DND-41 (cell line): ENCODE measurements at regions not wholly inside any gene's neighbourhood (a gene's known extent, or its start where the extent isn't known, plus 50 kb on each side); places are given as distances from the start of the nearest gene placed in this dataset.

Experiments used
- ATAC-seq: fragments of 200-7000 bp; cut with Tn5 transposase; 3 replicates; pipeline ENCODE4 v1.9.1; 2021; ENCODE audit warnings: low read depth; ENCODE audit not compliant: insufficient read depth
- DNase-seq: peaks from one replicate; pipeline ENCODE4 v3.0.0-alpha.2; 2020
- H2AFZ ChIP-seq: 2 replicates; pipeline ENCODE4 v1.6.0; 2012; ENCODE audit warnings: low read depth, low read length
- H3K27ac ChIP-seq: 2 replicates; pipeline ENCODE4 v1.5.1; 2012; ENCODE audit warnings: low read length, inconsistent platforms
- H3K27me3 ChIP-seq: fragments of 200-600 bp; sonication (generic); 2 replicates; pipeline ENCODE4 v1.6.0; 2012; ENCODE audit warnings: low read length, mild to moderate bottlenecking, inconsistent platforms; ENCODE audit not compliant: insufficient read depth, poor library complexity
- H3K36me3 ChIP-seq: 2 replicates; pipeline ENCODE4 v1.5.1; 2012; ENCODE audit warnings: low read length, inconsistent platforms; ENCODE audit not compliant: insufficient read depth
- H3K4me1 ChIP-seq: 2 replicates; pipeline ENCODE4 v1.5.1; 2012; ENCODE audit warnings: mild to moderate bottlenecking, low read length; ENCODE audit not compliant: insufficient read depth
- H3K4me2 ChIP-seq: 2 replicates; pipeline ENCODE4 v1.6.0; 2012; ENCODE audit warnings: mild to moderate bottlenecking, moderate library complexity, low read length, inconsistent platforms; ENCODE audit not compliant: insufficient read depth
- H3K4me3 ChIP-seq, 2 experiments: fragments of 200-600 bp in 1 of 2; shearing (Covaris generic) in 1 of 2; 2 replicates each; pipeline ENCODE4 v1.5.1; 2012 to 2016; ENCODE audit warnings: inconsistent platforms in 2 of 2, low read length in 2 of 2, mild to moderate bottlenecking in 2 of 2, low read depth in 1 of 2, moderate library complexity in 1 of 2
- H3K79me2 ChIP-seq: 2 replicates; pipeline ENCODE4 v1.6.0; 2012; ENCODE audit warnings: low read length, inconsistent platforms; ENCODE audit not compliant: insufficient read depth
- H3K9ac ChIP-seq: 2 replicates; pipeline ENCODE4 v1.6.0; 2012; ENCODE audit warnings: low read depth, mild to moderate bottlenecking, inconsistent platforms, low read length, moderate library complexity
- H3K9me3 ChIP-seq: 2 replicates; pipeline ENCODE4 v1.5.1; 2012; ENCODE audit warnings: low read length, moderate library complexity, mild to moderate bottlenecking, inconsistent platforms; ENCODE audit not compliant: insufficient read depth, severe bottlenecking
- H4K20me1 ChIP-seq: 2 replicates; pipeline ENCODE4 v1.6.0; 2012; ENCODE audit warnings: low read length; ENCODE audit not compliant: insufficient read depth
- EZH2 ChIP-seq: IDR thresholded peaks from 3 replicates; pipeline ENCODE4 v1.6.1; 2012; ENCODE audit warnings: borderline replicate concordance, low read depth, mild to moderate bottlenecking, moderate library complexity, low read length, inconsistent platforms; ENCODE audit not compliant: severe bottlenecking
- TF ChIP-seq, protein P1 (sequence below): IDR thresholded peaks from 2 replicates; pipeline ENCODE4 v1.5.1; 2012; ENCODE audit warnings: borderline replicate concordance, low read length, moderate library complexity, mild to moderate bottlenecking; ENCODE audit not compliant: poor library complexity, severe bottlenecking; ENCODE audit errors: extremely low read depth

DNA sequence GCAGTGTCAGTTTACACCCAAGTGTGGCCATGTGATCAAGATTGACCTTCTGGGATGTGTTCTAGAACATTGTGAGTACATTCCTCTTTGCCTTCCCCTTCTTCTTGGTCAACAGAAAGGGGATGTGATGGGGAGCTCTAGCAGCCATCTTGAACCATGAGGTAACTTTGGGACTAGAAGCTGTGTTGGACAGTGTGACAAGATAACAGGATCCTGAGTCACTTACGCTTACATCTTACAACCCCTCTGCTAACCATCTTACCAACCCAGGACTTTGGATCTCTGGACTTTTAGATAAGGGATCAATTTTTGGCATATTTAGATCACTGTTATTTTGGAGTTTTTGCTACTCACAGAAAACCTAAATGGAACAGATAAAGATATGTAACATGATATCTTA is 625.6 kb downstream of the BCOR start:
- no peak for ATAC-seq
- no peak overlapping the region for H2AFZ ChIP-seq
- H3K9me3 ChIP-seq = no peaks in the 10 kb centered on the region
- H3K4me2 ChIP-seq = no peak overlapping the region
- no peaks in the 10 kb centered on the region for H3K27me3 ChIP-seq
- no peak for TF ChIP-seq EZH2
- no peaks in the 10 kb centered on the region for H3K79me2 ChIP-seq
- no peak for DNase-seq
- no peak overlapping the region for H3K27ac ChIP-seq
- no peak overlapping the region for H3K4me3 ChIP-seq
- H3K9ac ChIP-seq = no peak overlapping the region
- H3K36me3 ChIP-seq = no peaks in the 10 kb centered on the region
- H4K20me1 ChIP-seq = no peaks in the 10 kb centered on the region
- no peaks in the 10 kb centered on the region for H3K4me1 ChIP-seq

DNA sequence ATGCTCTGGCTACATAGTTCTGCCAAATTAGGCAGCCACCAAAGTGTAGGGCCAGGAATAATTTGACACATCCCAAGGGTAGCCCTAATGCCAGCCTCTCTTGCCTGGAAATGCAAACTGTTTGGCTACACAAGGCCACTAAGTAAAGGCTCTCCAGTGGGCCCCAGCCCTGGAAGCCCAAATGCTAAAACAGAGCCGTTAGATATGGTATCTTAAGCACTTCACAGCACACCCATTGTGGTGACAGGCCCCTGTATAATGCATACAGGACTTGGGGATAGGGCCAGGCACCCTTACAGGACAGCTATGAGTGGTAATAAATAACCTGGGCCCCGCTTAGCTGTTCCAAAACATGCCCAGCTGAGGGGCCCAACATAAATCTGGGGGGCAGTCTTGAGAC is 623.9 kb downstream of the BCOR start:
- Histone ChIP-seq H4K20me1 (no peaks in the 10 kb centered on the region), H2AFZ (no peak overlapping the region), H3K4me1 (no peaks in the 10 kb centered on the region), H3K4me3 (no peak overlapping the region), H3K27ac (no peak overlapping the region), H3K4me2 (no peak overlapping the region), H3K9me3 (no peaks in the 10 kb centered on the region), H3K9ac (no peak overlapping the region), H3K27me3 (no peaks in the 10 kb centered on the region), H3K36me3 (no peaks in the 10 kb centered on the region), H3K79me2 (no peaks in the 10 kb centered on the region)
- ATAC-seq (no peak), DNase-seq (no peak)
- TF ChIP-seq EZH2 = no peak
- TF ChIP-seq, protein P1, sequence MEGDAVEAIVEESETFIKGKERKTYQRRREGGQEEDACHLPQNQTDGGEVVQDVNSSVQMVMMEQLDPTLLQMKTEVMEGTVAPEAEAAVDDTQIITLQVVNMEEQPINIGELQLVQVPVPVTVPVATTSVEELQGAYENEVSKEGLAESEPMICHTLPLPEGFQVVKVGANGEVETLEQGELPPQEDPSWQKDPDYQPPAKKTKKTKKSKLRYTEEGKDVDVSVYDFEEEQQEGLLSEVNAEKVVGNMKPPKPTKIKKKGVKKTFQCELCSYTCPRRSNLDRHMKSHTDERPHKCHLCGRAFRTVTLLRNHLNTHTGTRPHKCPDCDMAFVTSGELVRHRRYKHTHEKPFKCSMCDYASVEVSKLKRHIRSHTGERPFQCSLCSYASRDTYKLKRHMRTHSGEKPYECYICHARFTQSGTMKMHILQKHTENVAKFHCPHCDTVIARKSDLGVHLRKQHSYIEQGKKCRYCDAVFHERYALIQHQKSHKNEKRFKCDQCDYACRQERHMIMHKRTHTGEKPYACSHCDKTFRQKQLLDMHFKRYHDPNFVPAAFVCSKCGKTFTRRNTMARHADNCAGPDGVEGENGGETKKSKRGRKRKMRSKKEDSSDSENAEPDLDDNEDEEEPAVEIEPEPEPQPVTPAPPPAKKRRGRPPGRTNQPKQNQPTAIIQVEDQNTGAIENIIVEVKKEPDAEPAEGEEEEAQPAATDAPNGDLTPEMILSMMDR = no peak

DNA sequence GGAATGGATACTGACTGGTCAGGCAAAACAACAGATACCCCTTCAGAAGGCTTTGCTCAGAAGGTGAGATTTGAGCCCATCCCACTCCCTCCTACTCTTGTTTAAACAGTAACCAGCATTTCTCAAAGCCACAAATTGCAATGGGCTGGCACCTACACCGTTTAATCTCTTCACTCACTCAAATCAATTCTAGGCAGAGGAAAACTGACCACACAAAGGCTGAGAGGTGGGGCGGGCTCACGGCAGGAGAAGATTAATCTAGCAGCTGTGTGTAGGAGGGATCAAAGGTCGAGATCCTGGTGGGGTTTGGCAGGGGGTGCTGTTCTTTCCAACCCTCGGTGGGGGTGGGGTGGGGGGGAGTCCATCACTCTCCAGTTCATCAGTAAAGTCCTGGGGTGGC is 622.4 kb downstream of the BCOR start:
- Histone ChIP-seq H3K79me2 (no peaks in the 10 kb centered on the region), H3K27ac (no peak overlapping the region), H3K9ac (no peak overlapping the region), H3K9me3 (no peaks in the 10 kb centered on the region), H4K20me1 (no peaks in the 10 kb centered on the region), H3K27me3 (no peaks in the 10 kb centered on the region), H3K4me1 (no peaks in the 10 kb centered on the region), H3K4me3 (no peak overlapping the region), H3K4me2 (no peak overlapping the region), H3K36me3 (no peaks in the 10 kb centered on the region), H2AFZ (no peak overlapping the region)
- TF ChIP-seq EZH2 = no peak
- TF ChIP-seq, protein P1 = no peak
- ATAC-seq = no peak
- no peak for DNase-seq

DNA sequence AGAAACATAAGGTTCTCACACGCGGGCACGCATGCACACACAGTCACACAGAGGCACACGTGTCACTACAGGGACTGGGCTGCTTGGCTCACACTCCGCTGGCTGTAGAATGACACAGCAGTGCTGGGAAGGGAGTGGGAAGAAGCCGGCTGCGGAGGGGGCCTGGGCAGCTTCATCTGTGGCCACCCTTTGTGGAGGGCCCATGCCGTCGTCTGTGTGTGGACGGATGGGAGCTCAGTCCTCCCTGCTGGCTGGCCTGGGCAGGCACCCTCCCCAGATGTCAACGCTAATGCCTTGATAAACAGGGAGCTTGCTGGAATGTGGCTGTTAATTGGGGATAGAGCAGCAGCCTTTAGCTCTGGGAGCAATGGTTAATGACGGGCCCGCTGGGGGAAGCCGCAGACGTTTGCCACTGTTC is 621.1 kb downstream of the BCOR start:
- TF ChIP-seq, protein P1 = no peak
- no peak for TF ChIP-seq EZH2
- H3K36me3 ChIP-seq = no peaks in the 10 kb centered on the region
- no peak for ATAC-seq

More for the DNA sequence above, 621.1 kb downstream of the BCOR start:
- DNase-seq = no peak
- Histone ChIP-seq H3K27me3 (no peaks in the 10 kb centered on the region), H3K4me2 (no peak overlapping the region), H3K4me1 (no peaks in the 10 kb centered on the region), H4K20me1 (no peaks in the 10 kb centered on the region), H3K79me2 (no peaks in the 10 kb centered on the region), H3K4me3 (no peak overlapping the region), H3K9me3 (no peaks in the 10 kb centered on the region), H2AFZ (no peak overlapping the region), H3K27ac (no peak overlapping the region), H3K9ac (no peak overlapping the region)
